CD14-positive monocyte (primary cell): ENCODE measurements at regions not wholly inside any gene's neighbourhood (a gene's known extent, or its start where the extent isn't known, plus 50 kb on each side); places are given as distances from the start of the nearest gene placed in this dataset.

Source experiments
- DNase-seq, 3 donors: peaks; one replicate each; pipeline ENCODE4 v3.0.0-alpha.2; 2011 to 2022
- H2AFZ ChIP-seq: 2 replicates; pipeline ENCODE4 v1.6.0; 2012; ENCODE audit warnings: mild to moderate bottlenecking, low read depth, low read length, inconsistent platforms; ENCODE audit not compliant: insufficient read depth, poor library complexity, severe bottlenecking
- H3K27ac ChIP-seq, 2 donors: 1 replicate in 1 of 2; 2 replicates in 1 of 2; pipeline ENCODE4 v1.5.1; 2012 to 2013; ENCODE audit warnings: low read length in 2 of 2, control low read depth in 1 of 2, inconsistent platforms in 1 of 2, low read depth in 1 of 2, mild to moderate bottlenecking in 1 of 2
- H3K27me3 ChIP-seq, 2 donors: one replicate each; pipeline versions ENCODE4 v1.6.0 to v1.6.1; 2011 to 2013; ENCODE audit warnings: low read length in 2 of 2; ENCODE audit not compliant: control insufficient read depth in 2 of 2, insufficient read depth in 2 of 2
- H3K36me3 ChIP-seq, 2 donors: replicated peaks in 1 of 2; 1 replicate in 1 of 2; 2 replicates in 1 of 2; pipeline versions ENCODE4 v1.5.1 to v1.6.1; 2012 to 2013; ENCODE audit warnings: low read length in 2 of 2, control low read depth in 1 of 2, inconsistent platforms in 1 of 2, mild to moderate bottlenecking in 1 of 2; ENCODE audit not compliant: insufficient read depth in 2 of 2, control insufficient read depth in 1 of 2
- H3K4me1 ChIP-seq, 2 donors: 1 replicate in 1 of 2; 2 replicates in 1 of 2; pipeline versions ENCODE4 v1.5.1 to v1.6.1; 2012 to 2013; ENCODE audit warnings: low read length in 2 of 2, control low read depth in 1 of 2, inconsistent platforms in 1 of 2, mild to moderate bottlenecking in 1 of 2, moderate library complexity in 1 of 2; ENCODE audit not compliant: insufficient read depth in 2 of 2, control insufficient read depth in 1 of 2
- H3K4me2 ChIP-seq: replicated peaks from 2 replicates; pipeline ENCODE3; 2012; ENCODE audit warnings: low read length, moderate library complexity, mild to moderate bottlenecking; ENCODE audit not compliant: poor library complexity, severe bottlenecking; ENCODE audit errors: extremely low read depth
- H3K4me3 ChIP-seq, 3 experiments: fragments of 200-600 bp in 1 of 3; sonication (generic) in 1 of 3; replicated peaks in 1 of 3; 1 replicate in 2 of 3; 2 replicates in 1 of 3; pipeline ENCODE4 v1.5.1; 2011 to 2013; ENCODE audit warnings: low read length in 3 of 3, mild to moderate bottlenecking in 3 of 3, control low read depth in 2 of 3, low read depth in 2 of 3, inconsistent platforms in 1 of 3, moderate library complexity in 1 of 3
- H3K79me2 ChIP-seq: 2 replicates; pipeline ENCODE4 v1.6.0; 2012; ENCODE audit warnings: mild to moderate bottlenecking, control low read depth, inconsistent platforms, low read length, moderate library complexity; ENCODE audit not compliant: insufficient read depth
- H3K9ac ChIP-seq: 2 replicates; pipeline ENCODE4 v1.6.0; 2017; ENCODE audit warnings: low read length, mild to moderate bottlenecking; ENCODE audit not compliant: insufficient read depth, poor library complexity, severe bottlenecking
- H3K9me3 ChIP-seq, 2 donors: replicated peaks in 1 of 2; 1 replicate in 1 of 2; 2 replicates in 1 of 2; pipeline versions ENCODE4 v1.5.1 to v1.6.1; 2012 to 2013; ENCODE audit warnings: low read length in 2 of 2, control low read depth in 1 of 2; ENCODE audit not compliant: control insufficient read depth in 1 of 2, insufficient read depth in 1 of 2
- H4K20me1 ChIP-seq: 2 replicates; pipeline ENCODE4 v1.6.0; 2012; ENCODE audit warnings: mild to moderate bottlenecking, low read length, control low read depth, moderate library complexity; ENCODE audit not compliant: insufficient read depth
- H3K27ac Mint-ChIP-seq, 7 donors: one replicate each; pipeline ENCODE4 v1.8.0; 2020; ENCODE audit warnings: mild to moderate bottlenecking in 7 of 7, mixed read lengths in 7 of 7, moderate library complexity in 6 of 7, inconsistent platforms in 2 of 7
- H3K27me3 Mint-ChIP-seq, 3 donors: one replicate each; pipeline ENCODE4 v1.8.0; 2021 to 2022; ENCODE audit warnings: low read depth in 3 of 3, mild to moderate bottlenecking in 3 of 3, mixed read lengths in 3 of 3, moderate library complexity in 3 of 3, inconsistent platforms in 1 of 3
- H3K36me3 Mint-ChIP-seq, 2 donors: one replicate each; pipeline ENCODE4 v1.8.0; 2020; ENCODE audit warnings: mixed read lengths in 2 of 2, inconsistent platforms in 1 of 2, mild to moderate bottlenecking in 1 of 2
- H3K4me1 Mint-ChIP-seq: one replicate; pipeline ENCODE4 v1.8.0; 2020; ENCODE audit warnings: mild to moderate bottlenecking, mixed read lengths
- H3K4me3 Mint-ChIP-seq, 2 donors: one replicate each; pipeline ENCODE4 v1.8.0; 2020; ENCODE audit warnings: mild to moderate bottlenecking in 2 of 2, mixed read lengths in 2 of 2, moderate library complexity in 1 of 2
- H3K9me3 Mint-ChIP-seq, 7 donors: one replicate each; pipeline ENCODE4 v1.8.0; 2020 to 2022; ENCODE audit warnings: mixed read lengths in 7 of 7, mild to moderate bottlenecking in 6 of 7, moderate library complexity in 6 of 7, inconsistent platforms in 2 of 7
- CTCF ChIP-seq: fragments of 200-600 bp; IDR thresholded peaks from one replicate; pipeline ENCODE4 v1.8.0; 2022; ENCODE audit warnings: antibody characterized with exemption, mild to moderate bottlenecking
- intact Hi-C, 2 donors: fragments of 100-400 bp; cut with micrococcal nuclease; formaldehyde crosslinking; loops; one replicate each; pipeline versions ENCODE4 v1.15.0 to v1.15.1; 2023

- H3K36me3 Mint-ChIP-seq, result peaks cover 0 to 4% of the 10 kb centered on the region in 2 donors
- H3K27me3 ChIP-seq, result no peaks in the 10 kb centered on the region
- no peak for TF ChIP-seq CTCF
- peaks cover 17 to 27% (median 20%) of the 10 kb centered on the region in 7 donors for H3K9me3 Mint-ChIP-seq
- no peak overlapping the region for H3K9ac ChIP-seq
- no peaks in the 10 kb centered on the region for H4K20me1 ChIP-seq
- H3K4me3 Mint-ChIP-seq, result no peak overlapping the region
- H3K36me3 ChIP-seq, result no peaks in the 10 kb centered on the region
- no peaks in the 10 kb centered on the region for H3K4me1 ChIP-seq
- no peak overlapping the region for H3K4me2 ChIP-seq
- no peaks in the 10 kb centered on the region for H3K4me1 Mint-ChIP-seq
- intact Hi-C loops, result no loop called here
- peaks cover 13 to 17% of the 10 kb centered on the region in 2 donors for H3K9me3 ChIP-seq
- H2AFZ ChIP-seq, result no peak overlapping the region
- H3K27me3 Mint-ChIP-seq, result peaks cover 4 to 12% (median 4%) of the 10 kb centered on the region in 3 donors
- H3K79me2 ChIP-seq, result no peaks in the 10 kb centered on the region
- H3K27ac ChIP-seq, result no peak overlapping the region
- H3K27ac Mint-ChIP-seq, result no peak overlapping the region
- no peak overlapping the region for H3K4me3 ChIP-seq
- no peak for DNase-seq
Observed at GRCh38 chr2:215638687-215639086, 202.8 kb upstream of the FN1 start.

GRCh38 chr2:215637651-215638050 is 201.8 kb upstream of the FN1 start:
- no peaks in the 10 kb centered on the region for H3K4me1 ChIP-seq
- H3K79me2 ChIP-seq, result no peaks in the 10 kb centered on the region
- DNase-seq, result no peak
- Mint-ChIP-seq H3K36me3 (peaks cover 2 to 4% of the 10 kb centered on the region in 2 donors), H3K9me3 (peaks cover 25 to 36% (median 29%) of the 10 kb centered on the region in 7 donors), H3K27ac (no peak overlapping the region), H3K4me3 (no peak overlapping the region), H3K4me1 (no peaks in the 10 kb centered on the region), H3K27me3 (peaks cover 3 to 12% (median 4%) of the 10 kb centered on the region in 3 donors)
- no peaks in the 10 kb centered on the region for H4K20me1 ChIP-seq
- H3K9me3 ChIP-seq, result peaks cover 15 to 17% of the 10 kb centered on the region in 2 donors
- H3K27ac ChIP-seq, result no peak overlapping the region
- H3K36me3 ChIP-seq, result no peaks in the 10 kb centered on the region
- H3K4me2 ChIP-seq, result no peak overlapping the region
- no peak overlapping the region for H2AFZ ChIP-seq
- H3K9ac ChIP-seq, result no peak overlapping the region
- intact Hi-C loops, result no loop called here
- TF ChIP-seq CTCF, result no peak
- H3K4me3 ChIP-seq, result no peak overlapping the region
- no peaks in the 10 kb centered on the region for H3K27me3 ChIP-seq
